NCI-H128 (cell line): ENCODE measurements at regions not wholly inside any gene's neighbourhood (a gene's known extent, or its start where the extent isn't known, plus 50 kb on each side); places are given as distances from the start of the nearest gene placed in this dataset.
A peak's percentile ranks its signal among the peaks of the same experiment; 100 is the strongest.
"Not testable (repeated sequence)": the region's sequence is repeated elsewhere in the genome, so short reads cannot be mapped to it uniquely, and the experiment has no call there.

Source experiments
- DNase-seq: peaks from one replicate; lab custom pipeline; 2025; ENCODE audit not compliant: unreplicated experiment; lab: John Stamatoyannopoulos, UW

GRCh38 chr12:97711392-97711791, 248.8 kb downstream of the RMST start:
- no peak for DNase-seq

GRCh38 chr12:97713270-97713669, 250.7 kb downstream of the RMST start:
- DNase-seq = no peak

GRCh38 chr12:97714107-97714563, 251.5 kb downstream of the RMST start:
- DNase-seq = no peak

- DNase-seq = no peak
Observed at GRCh38 chr12:97716356-97716755, 253.8 kb downstream of the RMST start.

GRCh38 chr12:97723801-97724200, 261.2 kb downstream of the RMST start:
- not testable (repeated sequence) for DNase-seq

- no peak for DNase-seq
Observed at GRCh38 chr12:97745406-97746101, 282.9 kb downstream of the RMST start.

GRCh38 chr12:97748298-97748697, 285.7 kb downstream of the RMST start:
- DNase-seq = peak; percentile 25

GRCh38 chr12:97751704-97752103, 289.1 kb downstream of the RMST start:
- no peak for DNase-seq

GRCh38 chr12:97752129-97752528, 289.5 kb downstream of the RMST start:
- no peak for DNase-seq

GRCh38 chr12:97753332-97753731, 290.7 kb downstream of the RMST start:
- no peak for DNase-seq

GRCh38 chr12:97754306-97754705, 291.7 kb downstream of the RMST start:
- no peak for DNase-seq

- no peak for DNase-seq
Observed at GRCh38 chr12:97756066-97756666, 293.6 kb downstream of the RMST start.

- DNase-seq = no peak
Observed at GRCh38 chr12:97756741-97757140, 294.1 kb downstream of the RMST start.

GRCh38 chr12:97757481-97758193, 295.0 kb downstream of the RMST start:
- DNase-seq = no peak

- no peak for DNase-seq
Observed at GRCh38 chr12:97758194-97758501, 295.5 kb downstream of the RMST start.

GRCh38 chr12:97758586-97758985, 296.0 kb downstream of the RMST start:
- no peak for DNase-seq

GRCh38 chr12:97760601-97761000, 298.0 kb downstream of the RMST start:
- no peak for DNase-seq

GRCh38 chr12:97763113-97763512, 300.5 kb downstream of the RMST start:
- DNase-seq = no peak

GRCh38 chr12:97764700-97765099, 302.1 kb downstream of the RMST start:
- DNase-seq = no peak

- DNase-seq = no peak
Observed at GRCh38 chr12:97767347-97767746, 304.7 kb downstream of the RMST start.

- no peak for DNase-seq
Observed at GRCh38 chr12:97778111-97778510, 315.5 kb downstream of the RMST start.

GRCh38 chr12:97781342-97781741, 318.7 kb downstream of the RMST start:
- DNase-seq = no peak
